Activated T-helper 9 cell treated with anti-CD3 and anti-CD28 coated beads, Interleukin-2, amount 50 U/mL, for 16 hours (primary cell): ENCODE measurements at regions not wholly inside any gene's neighbourhood (a gene's known extent, or its start where the extent isn't known, plus 50 kb on each side); places are given as distances from the start of the nearest gene placed in this dataset.
"Not testable (repeated sequence)": the region's sequence is repeated elsewhere in the genome, so short reads cannot be mapped to it uniquely, and the experiment has no call there.

Experiments used
- DNase-seq: peaks from one replicate; pipeline ENCODE4 v3.0.0-alpha.2; 2020; ENCODE audit warnings: low read depth

GRCh38 chr5:56421246-56422075 is 188.3 kb upstream of the ANKRD55 start:
- DNase-seq, result no peak

- no peak for DNase-seq
Measured at GRCh38 chr5:56420323-56420722, 187.2 kb upstream of the ANKRD55 start.

GRCh38 chr5:56419667-56420066 is 186.5 kb upstream of the ANKRD55 start:
- DNase-seq, result no peak

- no peak for DNase-seq
Measured at GRCh38 chr5:56415356-56415765, 182.2 kb upstream of the ANKRD55 start.

GRCh38 chr5:56414066-56414465 is 180.9 kb upstream of the ANKRD55 start:
- DNase-seq, result no peak

GRCh38 chr5:56413546-56413945 is 180.4 kb upstream of the ANKRD55 start:
- DNase-seq, result no peak

GRCh38 chr5:56412601-56413379 is 179.7 kb upstream of the ANKRD55 start:
- DNase-seq, result no peak

GRCh38 chr5:56410696-56411095 is 177.6 kb upstream of the ANKRD55 start:
- DNase-seq, result no peak

GRCh38 chr5:56409331-56410190 is 176.4 kb upstream of the ANKRD55 start:
- no peak for DNase-seq

GRCh38 chr5:56406838-56407237 is 173.7 kb upstream of the ANKRD55 start:
- DNase-seq, result no peak

- no peak for DNase-seq
Measured at GRCh38 chr5:56406221-56406620, 173.1 kb upstream of the ANKRD55 start.

- DNase-seq, result no peak
Measured at GRCh38 chr5:56405116-56405908, 172.2 kb upstream of the ANKRD55 start.

- no peak for DNase-seq
Measured at GRCh38 chr5:56402266-56403220, 169.4 kb upstream of the ANKRD55 start.

GRCh38 chr5:56397796-56398195 is 164.7 kb upstream of the ANKRD55 start:
- not testable (repeated sequence) for DNase-seq

GRCh38 chr5:56396634-56397033 is 163.5 kb upstream of the ANKRD55 start:
- DNase-seq, result no peak

GRCh38 chr5:56389261-56389660 is 156.1 kb upstream of the ANKRD55 start:
- DNase-seq, result no peak

GRCh38 chr5:56388229-56388985 is 155.3 kb upstream of the ANKRD55 start:
- no peak for DNase-seq

- no peak for DNase-seq
Measured at GRCh38 chr5:56386046-56386445, 152.9 kb upstream of the ANKRD55 start.

GRCh38 chr5:56384186-56384585 is 151.1 kb upstream of the ANKRD55 start:
- no peak for DNase-seq

- DNase-seq, result no peak
Measured at GRCh38 chr5:56383761-56384160, 150.6 kb upstream of the ANKRD55 start.
